Activated CD8-positive, alpha-beta memory T cell treated with anti-CD3 and anti-CD28 coated beads, Interleukin-2, amount 50 U/mL, for 1 hour (primary cell): ENCODE measurements at regions not wholly inside any gene's neighbourhood (a gene's known extent, or its start where the extent isn't known, plus 50 kb on each side); places are given as distances from the start of the nearest gene placed in this dataset.
"Not testable (repeated sequence)": the region's sequence is repeated elsewhere in the genome, so short reads cannot be mapped to it uniquely, and the experiment has no call there.

Experiments
- DNase-seq: peaks from one replicate; pipeline ENCODE4 v3.0.0-alpha.2; 2020; ENCODE audit errors: extremely low read depth

- no peak for DNase-seq
These were observed 152.8 kb downstream of the CYSLTR2 start for GRCh38 chr13:48806522-48806921.

- DNase-seq, result no peak
These were observed 155.0 kb downstream of the CYSLTR2 start for GRCh38 chr13:48808683-48809082.

- DNase-seq, result no peak
These were observed 156.3 kb downstream of the CYSLTR2 start for GRCh38 chr13:48810013-48810412.

GRCh38 chr13:48813518-48813917 is 159.8 kb downstream of the CYSLTR2 start:
- DNase-seq, result no peak

- DNase-seq, result no peak
These were observed 159.0 kb upstream of the FNDC3A start for GRCh38 chr13:48816700-48817099.

- no peak for DNase-seq
These were observed 158.4 kb upstream of the FNDC3A start for GRCh38 chr13:48817166-48817802.

- DNase-seq, result no peak
These were observed 157.0 kb upstream of the FNDC3A start for GRCh38 chr13:48818495-48819356.

GRCh38 chr13:48819376-48819775 is 156.3 kb upstream of the FNDC3A start:
- DNase-seq, result no peak

- no peak for DNase-seq
These were observed 155.8 kb upstream of the FNDC3A start for GRCh38 chr13:48819899-48820298.

- DNase-seq, result not testable (repeated sequence)
These were observed 152.2 kb upstream of the FNDC3A start for GRCh38 chr13:48823526-48823925.

- DNase-seq, result no peak
These were observed 149.7 kb upstream of the FNDC3A start for GRCh38 chr13:48826039-48826438.

GRCh38 chr13:48826922-48827454 is 148.7 kb upstream of the FNDC3A start:
- not testable (repeated sequence) for DNase-seq

GRCh38 chr13:48827709-48828108 is 148.0 kb upstream of the FNDC3A start:
- DNase-seq, result no peak

- DNase-seq, result no peak
These were observed 146.7 kb upstream of the FNDC3A start for GRCh38 chr13:48828962-48829411.

GRCh38 chr13:48829536-48829935 is 146.2 kb upstream of the FNDC3A start:
- DNase-seq, result no peak

GRCh38 chr13:48831248-48831647 is 144.5 kb upstream of the FNDC3A start:
- DNase-seq, result no peak

- no peak for DNase-seq
These were observed 142.3 kb upstream of the FNDC3A start for GRCh38 chr13:48833412-48833811.

GRCh38 chr13:48835326-48835725 is 140.4 kb upstream of the FNDC3A start:
- not testable (repeated sequence) for DNase-seq

- no peak for DNase-seq
These were observed 137.3 kb upstream of the FNDC3A start for GRCh38 chr13:48838193-48838973.

GRCh38 chr13:48839171-48839570 is 136.5 kb upstream of the FNDC3A start:
- no peak for DNase-seq

GRCh38 chr13:48840366-48840765 is 135.3 kb upstream of the FNDC3A start:
- DNase-seq, result no peak

GRCh38 chr13:48842316-48842715 is 133.4 kb upstream of the FNDC3A start:
- no peak for DNase-seq
